Caco-2 (cell line): ENCODE measurements at regions not wholly inside any gene's neighbourhood (a gene's known extent, or its start where the extent isn't known, plus 50 kb on each side); places are given as distances from the start of the nearest gene placed in this dataset.

Source experiments
- BruUV-seq: library from RNA; stranded (reverse); fragments of 400-500 nt; replicated peaks from 2 replicates; lab custom pipeline; 2021; lab: Mats Ljungman, UMichigan
- CTCF ChIA-PET: fragments of 300-600 bp; sonication (Branson Sonifier 250); formaldehyde crosslinking; loops from one replicate; lab custom pipeline; 2022; ENCODE audit warnings: antibody characterized with exemption; lab: Charles Lee
- POLR2A ChIA-PET: fragments of 300-600 bp; sonication (Branson Sonifier 250); formaldehyde crosslinking; loops from one replicate; lab custom pipeline; 2022; ENCODE audit warnings: antibody characterized with exemption; lab: Charles Lee
- DNase-seq, 2 experiments: peaks; one replicate each; pipeline versions ENCODE4 v3.0.0 to v3.0.0-alpha.2; 2020 to 2022
- H3K27me3 ChIP-seq: replicated peaks from 2 replicates; pipeline ENCODE4 v1.6.0; 2011; ENCODE audit warnings: low read length; ENCODE audit not compliant: control insufficient read depth, insufficient read depth
- H3K36me3 ChIP-seq: 2 replicates; pipeline ENCODE4 v1.5.1; 2011; ENCODE audit warnings: low read length; ENCODE audit not compliant: control insufficient read depth, insufficient read depth
- H3K4me1 ChIP-seq: fragments of 250-450 bp; sonication (Bioruptor Pico); 2 replicates; pipeline ENCODE4 v1.5.1; 2020; ENCODE audit warnings: mild to moderate bottlenecking
- H3K4me3 ChIP-seq: 2 replicates; pipeline ENCODE4 v1.5.1; 2011; ENCODE audit warnings: low read depth, mild to moderate bottlenecking, control low read depth, low read length
- H3K9me3 ChIP-seq: fragments of 250-450 bp; sonication (Bioruptor Pico); 2 replicates; pipeline ENCODE4 v1.5.1; 2020; ENCODE audit warnings: mild to moderate bottlenecking, moderate library complexity
- H3K27ac Mint-ChIP-seq: one replicate; pipeline ENCODE4 v1.8.0; 2022; ENCODE audit warnings: mixed read lengths; ENCODE audit not compliant: unreplicated experiment
- H3K27me3 Mint-ChIP-seq: one replicate; pipeline ENCODE4 v1.8.0; 2022; ENCODE audit warnings: mixed read lengths; ENCODE audit not compliant: insufficient read depth, unreplicated experiment
- H3K36me3 Mint-ChIP-seq: one replicate; pipeline ENCODE4 v1.8.0; 2022; ENCODE audit warnings: mild to moderate bottlenecking, mixed read lengths; ENCODE audit not compliant: insufficient read depth, unreplicated experiment
- H3K4me1 Mint-ChIP-seq: one replicate; pipeline ENCODE4 v1.8.0; 2022; ENCODE audit warnings: low read depth, mixed read lengths; ENCODE audit not compliant: unreplicated experiment
- H3K4me3 Mint-ChIP-seq: one replicate; pipeline ENCODE4 v1.8.0; 2022; ENCODE audit warnings: mild to moderate bottlenecking, moderate library complexity, mixed read lengths; ENCODE audit not compliant: unreplicated experiment
- H3K9me3 Mint-ChIP-seq: one replicate; pipeline ENCODE4 v1.8.0; 2022; ENCODE audit warnings: mixed read lengths; ENCODE audit not compliant: unreplicated experiment
- intact Hi-C: fragments of 100-400 bp; cut with micrococcal nuclease; formaldehyde crosslinking; loops from one replicate; pipeline ENCODE4 v1.10.0; 2022; ENCODE audit not compliant: unreplicated experiment
- TF ChIP-seq, protein P1 (sequence below), 2 experiments: fragments of 200-600 bp in 1 of 2; IDR thresholded peaks; 1 replicate in 1 of 2; 2 replicates in 1 of 2; pipeline versions ENCODE4 v1.5.1 to v1.8.0; 2011 to 2022; ENCODE audit warnings: antibody characterized with exemption in 1 of 2, control low read depth in 1 of 2, inconsistent platforms in 1 of 2, low read depth in 1 of 2, low read length in 1 of 2, mild to moderate bottlenecking in 1 of 2, moderate library complexity in 1 of 2; ENCODE audit not compliant: insufficient read depth in 1 of 2, severe bottlenecking in 1 of 2, unreplicated experiment in 1 of 2

- H3K36me3 ChIP-seq = no peaks in the 10 kb centered on the region
- Mint-ChIP-seq H3K27me3 (no peaks in the 10 kb centered on the region), H3K4me3 (no peak overlapping the region), H3K27ac (no peak overlapping the region), H3K9me3 (no peaks in the 10 kb centered on the region), H3K36me3 (no peaks in the 10 kb centered on the region), H3K4me1 (no peaks in the 10 kb centered on the region)
- CTCF ChIA-PET = no interaction called here
- DNase-seq = no peak
- BruUV-seq = no TSS peak
- POLR2A ChIA-PET = no interaction called here
- intact Hi-C loops = no loop called here
- no peaks in the 10 kb centered on the region for H3K4me1 ChIP-seq
- no peaks in the 10 kb centered on the region for H3K27me3 ChIP-seq
- H3K4me3 ChIP-seq = no peak overlapping the region
- TF ChIP-seq, protein P1, sequence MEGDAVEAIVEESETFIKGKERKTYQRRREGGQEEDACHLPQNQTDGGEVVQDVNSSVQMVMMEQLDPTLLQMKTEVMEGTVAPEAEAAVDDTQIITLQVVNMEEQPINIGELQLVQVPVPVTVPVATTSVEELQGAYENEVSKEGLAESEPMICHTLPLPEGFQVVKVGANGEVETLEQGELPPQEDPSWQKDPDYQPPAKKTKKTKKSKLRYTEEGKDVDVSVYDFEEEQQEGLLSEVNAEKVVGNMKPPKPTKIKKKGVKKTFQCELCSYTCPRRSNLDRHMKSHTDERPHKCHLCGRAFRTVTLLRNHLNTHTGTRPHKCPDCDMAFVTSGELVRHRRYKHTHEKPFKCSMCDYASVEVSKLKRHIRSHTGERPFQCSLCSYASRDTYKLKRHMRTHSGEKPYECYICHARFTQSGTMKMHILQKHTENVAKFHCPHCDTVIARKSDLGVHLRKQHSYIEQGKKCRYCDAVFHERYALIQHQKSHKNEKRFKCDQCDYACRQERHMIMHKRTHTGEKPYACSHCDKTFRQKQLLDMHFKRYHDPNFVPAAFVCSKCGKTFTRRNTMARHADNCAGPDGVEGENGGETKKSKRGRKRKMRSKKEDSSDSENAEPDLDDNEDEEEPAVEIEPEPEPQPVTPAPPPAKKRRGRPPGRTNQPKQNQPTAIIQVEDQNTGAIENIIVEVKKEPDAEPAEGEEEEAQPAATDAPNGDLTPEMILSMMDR (IDR thresholded peaks at IDR 0.05; ENCODE audit: insufficient read depth in 1 of 2, low read depth in 1 of 2, low read length in 1 of 2, severe bottlenecking in 1 of 2, unreplicated experiment in 1 of 2) = no peak
- no peaks in the 10 kb centered on the region for H3K9me3 ChIP-seq
Observed at GRCh38 chr5:68011259-68011760, 204.2 kb upstream of the PIK3R1 start.

- no TSS peak for BruUV-seq
- POLR2A ChIA-PET = no interaction called here
Observed at GRCh38 chr5:68010740-68011139, 204.8 kb upstream of the PIK3R1 start.

GRCh38 chr5:68007451-68007850 is 208.1 kb upstream of the PIK3R1 start:
- intact Hi-C loops = no loop called here
- no peaks in the 10 kb centered on the region for H3K4me1 Mint-ChIP-seq
- TF ChIP-seq, protein P1 (IDR thresholded peaks at IDR 0.05; ENCODE audit: insufficient read depth in 1 of 2, low read depth in 1 of 2, low read length in 1 of 2, severe bottlenecking in 1 of 2, unreplicated experiment in 1 of 2) = no peak
- ChIA-PET POLR2A (no interaction called here), CTCF (interaction anchor here (0.7 kb wide), 1 partner anchor 279 kb away, joined by 3 read pairs; no protein-coding TSS in a partner anchor)
- Histone ChIP-seq H3K27me3 (no peaks in the 10 kb centered on the region), H3K36me3 (no peaks in the 10 kb centered on the region), H3K9me3 (no peaks in the 10 kb centered on the region), H3K4me1 (no peaks in the 10 kb centered on the region), H3K4me3 (no peak overlapping the region)
- no peaks in the 10 kb centered on the region for H3K27me3 Mint-ChIP-seq
- no TSS peak for BruUV-seq
- no peaks in the 10 kb centered on the region for H3K36me3 Mint-ChIP-seq
- H3K27ac Mint-ChIP-seq = no peak overlapping the region
- DNase-seq = peak in 1 of 2 experiments; percentile 6
- H3K4me3 Mint-ChIP-seq = no peak overlapping the region
- peaks cover 17% of the 10 kb centered on the region for H3K9me3 Mint-ChIP-seq

More at GRCh38 chr5:68010740-68011139, 204.8 kb upstream of the PIK3R1 start:
- no peak for DNase-seq
- Mint-ChIP-seq H3K4me3 (no peak overlapping the region), H3K36me3 (no peaks in the 10 kb centered on the region), H3K4me1 (no peaks in the 10 kb centered on the region), H3K27me3 (no peaks in the 10 kb centered on the region), H3K27ac (no peak overlapping the region), H3K9me3 (no peaks in the 10 kb centered on the region)
- no peaks in the 10 kb centered on the region for H3K9me3 ChIP-seq
- no peaks in the 10 kb centered on the region for H3K4me1 ChIP-seq
- CTCF ChIA-PET = no interaction called here
- H3K27me3 ChIP-seq = no peaks in the 10 kb centered on the region
- intact Hi-C loops = no loop called here
- TF ChIP-seq, protein P1 (IDR thresholded peaks at IDR 0.05; ENCODE audit: insufficient read depth in 1 of 2, low read depth in 1 of 2, low read length in 1 of 2, severe bottlenecking in 1 of 2, unreplicated experiment in 1 of 2) = no peak
- H3K36me3 ChIP-seq = no peaks in the 10 kb centered on the region
- no peak overlapping the region for H3K4me3 ChIP-seq
